ENCODE measurements at regions not wholly inside any gene's neighbourhood (a gene's known extent, or its start where the extent isn't known, plus 50 kb on each side); places are given as distances from the start of the nearest gene placed in this dataset.

DNA sequence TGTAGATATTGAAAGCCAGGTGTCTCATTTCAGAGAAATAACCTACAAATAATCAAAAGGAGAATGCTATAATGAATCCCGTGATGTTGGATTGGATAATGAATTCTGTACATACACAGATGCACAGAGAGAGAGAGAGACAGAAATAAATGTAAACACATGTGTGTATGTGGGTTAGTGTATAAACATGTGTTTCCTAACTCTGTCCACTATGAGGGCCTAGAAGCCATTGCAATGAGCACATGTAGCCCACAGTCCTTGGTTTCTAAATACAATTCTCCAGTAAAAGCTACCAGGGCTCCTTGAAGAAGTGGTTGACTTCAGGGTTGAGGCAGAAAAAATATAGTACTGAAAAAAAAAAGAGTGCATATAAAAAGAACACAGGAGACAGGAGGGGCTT is 109.5 kb downstream of the INHBB start:
- no peak for DNase-seq (ENCODE audit: low spot score)

DNA sequence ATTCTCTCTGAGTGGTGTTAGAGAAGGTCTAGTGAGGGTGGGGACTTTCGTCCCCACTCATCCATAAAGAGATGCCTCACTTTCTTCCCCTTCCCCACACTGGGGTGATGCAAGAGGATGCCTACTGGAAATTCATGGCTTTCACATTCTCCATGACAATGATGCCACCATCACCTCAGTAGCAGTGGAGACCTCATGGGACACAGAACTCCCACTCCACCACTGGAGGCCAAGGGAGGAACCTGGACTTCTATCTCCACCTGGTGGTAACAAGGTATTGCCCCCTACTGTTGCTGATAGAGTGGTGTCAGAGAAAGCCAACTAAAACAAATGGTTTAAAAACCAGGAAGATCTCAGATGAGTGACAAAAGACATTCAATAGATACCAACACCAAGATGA is 110.9 kb downstream of the INHBB start:
- no peak for DNase-seq (ENCODE audit: low spot score)

DNA sequence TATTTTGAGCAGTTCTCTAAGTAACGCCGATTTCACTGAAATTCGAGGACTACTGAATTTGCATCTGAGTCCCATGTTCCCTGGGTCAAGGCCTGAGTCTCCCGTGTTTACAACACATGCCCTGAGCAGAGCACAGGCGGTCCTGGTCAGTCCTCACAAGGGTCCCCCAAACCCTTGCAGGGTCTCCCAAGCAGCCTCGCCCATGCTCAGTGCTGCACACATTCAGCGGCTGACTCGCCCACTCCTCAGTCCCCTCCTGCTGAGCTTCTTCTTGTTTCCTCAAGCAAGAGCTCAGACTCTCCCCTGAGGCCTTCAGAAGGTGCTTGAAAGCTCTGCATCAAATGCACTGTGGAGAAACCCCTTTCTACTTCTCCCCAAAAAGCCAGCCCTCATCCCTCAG is 114.6 kb downstream of the INHBB start:
- no peak for DNase-seq (ENCODE audit: low spot score)

DNA sequence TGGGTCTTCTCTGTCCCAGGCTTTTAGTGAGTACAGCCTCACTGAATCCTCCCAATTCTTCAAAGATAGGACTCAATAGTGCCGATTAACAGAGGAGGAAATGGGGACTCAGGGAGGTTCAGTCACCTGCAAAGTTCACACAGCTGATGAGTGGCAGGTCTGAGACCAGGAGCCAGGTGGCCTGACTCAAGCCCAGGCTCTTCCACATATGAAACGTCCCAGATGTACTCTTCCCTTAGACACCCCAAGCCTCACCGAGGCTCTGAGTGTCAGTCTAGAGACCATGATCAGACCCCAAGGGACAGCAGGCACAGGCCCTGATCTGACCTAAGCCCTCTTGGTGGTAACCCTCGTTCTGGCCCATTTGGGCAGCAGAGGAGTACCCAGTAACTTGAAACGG is 115.2 kb downstream of the INHBB start:
- DNase-seq (ENCODE audit: low spot score) = no peak

DNA sequence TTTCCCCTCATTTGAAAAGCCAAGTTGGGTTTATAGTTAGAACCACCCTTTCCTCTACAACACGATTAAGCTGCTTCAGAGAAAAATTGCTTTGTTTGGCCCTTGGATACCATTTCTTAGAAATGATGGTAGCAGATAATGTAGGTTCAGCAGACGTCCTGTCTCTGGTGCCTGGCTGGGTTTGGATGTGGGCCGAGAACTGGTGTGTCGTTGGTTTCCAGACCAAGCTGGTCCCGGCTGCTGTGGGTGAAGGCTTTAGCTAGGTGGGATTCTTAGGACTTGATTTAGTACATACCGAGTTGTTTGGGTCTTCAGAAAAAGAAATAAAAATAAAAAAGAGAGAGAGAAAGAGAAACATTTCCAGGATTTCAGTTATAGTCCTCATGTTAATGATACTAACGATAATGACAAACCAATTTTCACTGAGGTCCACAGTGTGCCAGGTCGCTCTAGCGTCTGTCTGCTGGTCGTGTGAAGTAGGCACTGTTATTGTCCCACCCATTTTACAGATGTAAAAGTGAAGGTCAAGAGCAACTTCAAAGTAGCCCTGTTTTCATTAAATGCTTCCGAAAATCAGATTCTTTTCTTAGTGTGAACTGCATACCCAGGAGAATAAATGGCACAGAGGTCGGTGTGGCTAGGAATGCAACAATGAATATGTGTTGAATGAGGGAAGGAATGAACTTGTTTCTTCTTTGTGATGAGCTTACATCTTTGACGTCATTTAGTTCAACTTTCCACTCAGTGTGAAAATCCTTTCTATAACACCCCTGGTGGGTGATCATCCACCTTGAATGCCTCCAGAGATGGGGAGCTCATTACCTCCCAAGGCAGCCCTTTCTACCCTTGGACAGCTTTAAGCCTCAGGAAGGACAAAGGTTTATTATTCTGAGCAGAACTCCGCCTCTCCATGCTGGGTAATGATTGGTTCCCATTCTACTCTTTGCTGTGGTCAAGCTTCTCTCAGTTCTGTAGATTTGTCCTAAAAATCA is 115.9 kb downstream of the INHBB start:
- DNase-seq (ENCODE audit: low spot score) = no peak

DNA sequence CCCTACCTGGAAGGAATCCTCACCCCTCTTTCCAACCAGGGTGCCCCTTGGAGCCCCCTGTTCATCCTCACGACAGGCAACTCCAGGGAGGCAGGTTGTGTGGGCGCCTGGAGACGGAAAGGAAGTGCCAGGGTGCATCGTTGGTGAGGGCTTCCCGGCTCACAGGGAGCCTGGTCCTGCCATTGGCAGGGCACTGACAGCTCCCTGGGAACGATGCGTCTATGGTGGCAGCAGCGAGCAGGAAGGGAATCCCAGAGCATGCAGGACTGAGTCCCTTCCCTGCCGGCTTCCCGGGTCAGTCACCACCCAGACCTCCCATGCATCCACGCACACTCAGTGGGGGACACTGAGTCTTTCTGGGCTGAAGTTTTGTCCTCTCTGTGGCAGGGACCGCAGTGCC is 117.6 kb downstream of the INHBB start:
- no peak for DNase-seq (ENCODE audit: low spot score)

DNA sequence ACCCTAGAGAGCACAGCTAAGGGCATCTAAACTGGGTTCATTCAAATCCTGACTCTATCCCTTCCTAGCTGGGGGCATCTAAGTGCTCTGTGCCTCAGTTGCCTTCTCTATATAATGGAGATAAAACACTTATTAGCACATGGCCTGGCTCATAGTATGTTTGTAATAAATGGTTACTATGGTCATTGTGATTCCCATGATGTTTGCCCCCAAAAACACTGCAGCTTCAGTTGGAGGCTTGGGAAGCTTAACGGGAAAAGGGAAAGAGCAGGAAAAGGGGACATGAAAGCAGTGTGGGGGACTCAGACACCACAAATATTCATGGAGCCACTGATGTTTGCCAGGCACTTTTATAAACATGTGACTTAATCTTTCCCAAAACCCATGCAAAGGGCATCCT is 118.1 kb downstream of the INHBB start:
- DNase-seq (ENCODE audit: low spot score) = no peak

DNA sequence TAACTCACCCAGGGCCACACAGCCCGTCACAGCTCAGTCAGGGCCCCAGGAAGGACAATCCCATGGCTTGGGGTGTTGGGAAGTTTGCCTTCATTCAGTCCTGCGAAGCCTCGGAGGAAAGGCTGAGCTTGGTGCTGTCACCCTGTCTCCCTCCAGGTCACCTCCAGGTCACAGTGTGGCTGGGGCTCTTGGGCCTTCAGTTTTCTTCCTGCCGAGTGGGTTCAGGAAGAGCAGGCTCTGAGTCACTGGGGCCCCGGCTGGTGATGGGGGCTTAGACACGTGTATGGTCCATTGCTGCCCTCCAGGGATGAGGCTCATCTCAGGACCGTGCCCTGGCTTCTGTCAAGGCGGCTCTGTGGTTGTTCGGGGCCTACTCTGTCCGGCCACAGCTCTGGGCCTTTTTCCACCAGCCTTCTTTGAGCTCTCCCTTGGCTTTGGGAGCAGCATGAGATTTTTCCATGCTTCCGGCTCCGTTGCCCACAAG is 118.6 kb downstream of the INHBB start:
- DNase-seq (ENCODE audit: low spot score) = no peak

DNA sequence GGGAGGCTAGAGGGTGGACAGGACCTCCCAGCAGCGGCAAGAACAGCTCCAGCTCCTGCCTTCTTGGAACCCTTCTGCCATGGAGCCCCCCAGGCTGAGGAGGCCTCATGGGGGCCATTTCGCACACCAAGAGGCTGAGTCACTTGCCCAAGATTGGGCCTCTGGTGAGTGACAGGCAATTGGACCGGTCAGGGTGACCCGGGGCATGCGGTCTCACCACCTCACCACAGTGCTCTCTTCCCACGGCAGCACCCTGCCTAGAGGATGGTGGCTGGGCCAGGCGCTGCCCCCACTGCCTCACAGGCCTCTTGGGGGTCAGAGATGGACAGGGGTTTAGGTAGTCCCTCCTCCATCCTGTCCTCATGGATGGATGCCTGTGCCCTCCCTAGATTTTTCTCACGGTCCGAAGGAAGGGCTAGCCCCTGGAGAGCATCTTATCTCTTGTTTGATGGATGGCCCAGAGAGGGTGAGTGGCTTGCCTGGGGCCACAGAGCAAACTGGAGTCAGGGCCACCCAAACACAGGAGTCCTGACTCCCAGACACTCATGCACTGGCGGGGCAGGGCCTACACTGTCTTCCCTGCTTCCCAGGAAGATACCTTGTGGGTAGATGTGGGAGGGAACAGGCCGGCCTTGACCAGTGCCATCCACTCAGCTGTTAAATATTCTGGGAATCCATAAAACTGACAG is 119.2 kb downstream of the INHBB start:
- DNase-seq (ENCODE audit: low spot score) = no peak

DNA sequence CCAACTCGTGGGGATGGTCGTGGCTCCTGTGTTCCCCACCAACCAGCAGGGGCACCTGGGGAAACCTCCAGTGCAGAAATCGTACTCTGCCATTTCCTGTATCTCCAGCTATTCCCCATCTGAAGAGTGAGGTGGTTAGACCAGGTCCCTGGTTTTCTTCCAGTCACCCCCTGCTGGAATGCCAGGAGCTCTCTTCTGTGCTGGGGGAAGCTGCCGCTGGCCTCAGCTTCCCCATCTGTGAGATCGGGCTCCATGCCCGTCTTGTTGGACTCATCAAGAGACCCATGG is 119.7 kb downstream of the INHBB start:
- no peak for DNase-seq (ENCODE audit: low spot score)

DNA sequence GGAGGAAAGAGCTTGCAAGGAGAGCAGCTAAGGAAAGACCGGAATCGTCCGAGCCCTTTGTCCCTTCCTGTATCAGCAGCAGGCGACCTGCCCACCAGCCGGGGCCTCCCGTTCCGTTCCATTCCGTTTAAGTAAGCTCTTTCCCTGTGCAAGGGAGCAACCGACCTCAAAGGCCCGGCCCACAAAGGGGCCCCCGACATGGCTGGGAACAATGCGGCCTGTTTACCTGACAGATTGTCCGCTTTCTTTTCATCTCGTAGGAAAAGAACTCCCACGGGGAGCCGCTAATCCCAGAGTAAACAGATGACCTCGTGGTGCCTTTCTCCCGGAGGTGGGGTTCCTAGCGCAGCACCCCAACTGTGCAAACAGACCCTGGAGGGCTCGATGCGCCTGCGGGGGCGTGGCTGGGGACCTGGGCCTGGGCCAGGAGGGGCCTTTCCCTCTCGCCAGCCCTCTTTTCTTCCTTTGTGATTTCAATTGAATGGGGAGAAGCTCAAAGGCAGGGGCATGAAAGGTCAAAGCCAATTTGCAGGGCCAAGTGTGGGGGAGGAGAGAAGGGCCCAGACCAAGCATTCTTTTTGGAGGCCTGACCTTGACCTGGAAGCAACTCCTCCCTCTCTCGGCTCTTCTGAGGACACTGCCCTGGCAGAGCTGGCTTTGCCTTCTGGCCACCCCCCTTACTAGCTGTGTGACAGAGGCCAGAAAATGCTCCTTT is 120.2 kb downstream of the INHBB start:
- DNase-seq (ENCODE audit: low spot score) = no peak

DNA sequence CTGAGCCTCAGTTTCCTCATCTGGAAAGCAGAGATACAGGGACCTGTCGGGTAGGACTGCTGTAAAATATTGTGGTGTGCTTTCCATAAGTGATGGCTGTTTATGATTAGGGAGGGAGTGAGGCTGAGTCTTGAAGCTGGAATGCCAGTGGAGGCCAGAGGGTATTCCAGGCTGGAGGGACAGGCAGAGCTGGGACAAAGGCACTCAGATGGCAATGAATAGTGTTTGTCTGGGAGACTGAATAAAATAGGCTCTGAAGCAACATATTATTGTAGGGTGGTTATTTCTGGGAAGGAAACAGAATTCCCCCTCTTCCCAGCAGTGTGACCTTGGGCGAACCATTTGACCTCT is 120.7 kb downstream of the INHBB start:
- DNase-seq (ENCODE audit: low spot score) = no peak

DNA sequence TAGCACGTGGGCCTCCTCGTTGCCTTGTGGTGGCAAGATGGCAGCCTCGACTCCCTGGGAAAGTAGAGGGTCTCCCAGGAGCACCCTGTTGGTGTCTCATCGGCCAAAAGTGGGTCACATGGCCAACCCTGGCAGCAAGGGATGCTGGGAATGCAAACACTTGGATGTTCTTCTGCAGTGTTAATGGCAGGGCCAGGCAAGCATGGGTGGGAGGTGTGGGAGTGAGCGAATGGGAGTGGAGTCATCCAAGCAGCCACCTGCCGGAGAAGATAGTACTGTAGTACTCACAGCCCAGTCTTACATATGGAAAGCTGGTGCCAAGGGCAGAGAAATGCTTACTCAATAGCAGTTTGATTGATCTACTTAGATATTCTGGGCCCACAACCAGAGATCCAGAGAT is 122.2 kb downstream of the INHBB start:
- DNase-seq (ENCODE audit: low spot score) = no peak

DNA sequence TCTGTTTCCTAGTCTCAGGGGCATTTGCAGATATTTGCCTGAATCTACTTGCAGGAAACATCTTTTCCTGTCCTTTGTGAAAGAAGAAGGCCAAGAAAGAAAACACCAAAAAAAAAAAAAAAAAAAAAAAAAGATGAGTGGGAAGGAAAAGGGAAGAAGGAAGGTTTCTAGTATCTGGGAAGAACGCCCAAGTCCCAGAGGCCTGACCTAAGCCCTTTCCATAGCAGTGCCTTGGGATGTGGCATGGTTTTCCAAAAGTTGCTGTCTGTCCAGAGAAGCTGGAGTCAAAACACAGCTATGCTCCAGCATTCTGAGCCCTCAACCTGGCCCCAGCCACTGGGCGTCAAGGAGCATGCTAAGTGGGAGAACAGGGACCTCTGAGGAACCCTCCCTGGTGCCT is 123.5 kb downstream of the INHBB start:
- no peak for DNase-seq (ENCODE audit: low spot score)

DNA sequence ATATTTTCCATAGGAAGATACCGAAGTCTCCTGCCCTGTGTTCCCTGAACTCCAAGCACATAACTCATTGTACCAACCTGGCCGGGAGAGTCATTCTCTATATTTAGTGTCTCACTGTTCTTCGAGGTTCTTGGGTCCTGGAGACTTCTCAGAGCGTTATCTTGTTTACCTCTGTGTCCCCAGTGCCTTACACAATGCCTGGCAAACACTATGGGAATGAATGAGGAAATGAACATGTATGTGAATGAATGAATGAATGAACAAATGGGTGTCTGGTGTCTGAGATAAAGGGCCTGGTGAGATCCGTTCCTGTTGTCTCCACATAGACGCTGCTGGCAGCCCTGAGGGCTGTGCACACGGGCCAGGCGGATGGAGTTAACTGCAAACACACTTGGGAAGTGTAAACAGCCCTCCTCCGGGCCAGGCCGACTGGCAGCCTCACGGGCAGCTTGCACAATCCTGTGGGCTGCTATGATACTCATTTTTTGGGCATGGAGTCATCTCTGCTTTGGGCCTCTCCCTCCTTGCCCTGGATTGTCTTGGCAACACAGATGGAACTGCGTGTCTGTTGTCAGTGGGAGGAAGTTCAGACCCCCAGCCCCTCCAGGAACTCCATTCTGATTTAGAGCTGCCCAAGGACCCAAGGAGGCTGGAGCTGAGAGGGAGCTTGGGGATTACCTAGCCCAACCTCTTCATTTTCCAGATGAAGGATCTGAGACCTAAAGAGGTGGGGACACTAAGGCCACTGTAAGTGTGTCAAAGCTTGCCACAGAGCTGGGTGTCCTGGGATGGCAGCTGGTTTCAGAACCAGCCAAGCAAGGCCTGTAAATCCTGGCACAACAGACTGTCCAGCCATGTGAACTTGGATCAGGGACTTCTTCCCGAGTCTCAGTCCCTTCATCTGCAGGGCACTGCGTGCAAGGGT is 124.4 kb downstream of the INHBB start:
- no peak for DNase-seq (ENCODE audit: low spot score)

DNA sequence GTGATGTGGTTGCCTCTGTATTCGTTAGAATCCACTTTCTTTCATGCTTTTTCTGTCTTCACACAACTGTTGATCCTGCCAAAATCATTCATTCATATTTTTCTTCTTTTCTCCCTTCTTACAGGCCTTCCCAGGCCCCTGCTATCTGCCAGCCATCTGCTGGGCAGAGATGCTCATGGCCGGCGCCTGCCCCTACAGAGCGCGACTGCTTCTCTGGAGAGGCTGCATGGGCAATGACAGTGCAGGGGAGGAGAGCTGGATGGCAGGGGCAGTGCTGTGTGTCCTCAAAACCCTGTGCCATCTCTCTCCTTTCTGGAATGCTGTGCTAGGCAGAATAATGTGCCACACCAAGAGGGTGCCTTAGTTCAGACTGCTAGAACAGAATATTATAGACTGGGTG is 125.2 kb downstream of the INHBB start:
- no peak for DNase-seq (ENCODE audit: low spot score)

DNA sequence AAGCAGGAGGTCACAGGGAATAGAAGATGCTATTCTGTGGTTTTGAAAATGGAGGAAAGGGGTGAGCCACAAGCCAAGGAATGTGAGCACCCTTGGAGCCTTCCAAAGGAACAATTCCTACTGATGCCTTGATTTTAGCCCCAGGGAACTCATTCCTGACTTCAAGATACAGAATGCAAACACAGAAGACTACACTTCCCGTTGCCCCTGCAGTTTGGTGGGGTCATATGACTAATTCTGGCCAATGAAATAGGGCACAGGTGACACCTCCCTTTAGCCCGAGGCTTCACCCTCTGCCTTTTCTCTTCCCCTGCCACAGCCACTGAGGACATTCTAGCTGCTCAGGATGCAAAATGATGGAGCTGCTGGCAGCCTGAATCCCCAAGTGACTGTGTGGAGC is 126.1 kb downstream of the INHBB start:
- no peak for DNase-seq (ENCODE audit: low spot score)

DNA sequence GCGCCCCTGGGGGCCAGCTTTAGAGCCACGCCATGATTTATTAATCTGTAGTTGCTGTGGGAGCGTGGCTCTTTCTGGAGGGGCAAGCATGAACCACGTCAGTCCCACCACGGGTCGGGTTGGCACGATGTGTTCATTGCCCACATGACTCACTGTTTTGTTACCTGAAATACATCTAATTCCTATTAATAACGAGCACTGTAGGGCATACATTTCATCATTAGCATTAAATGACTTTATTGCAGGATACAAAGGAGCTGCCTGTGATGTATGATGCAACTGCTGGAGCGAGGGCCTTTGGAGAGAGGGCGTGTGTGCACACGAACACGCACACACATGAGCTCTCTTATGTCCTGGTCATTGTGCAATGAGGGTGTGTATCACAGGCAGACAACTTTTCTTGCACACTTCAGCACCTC is 127.0 kb downstream of the INHBB start:
- no peak for DNase-seq (ENCODE audit: low spot score)

DNA sequence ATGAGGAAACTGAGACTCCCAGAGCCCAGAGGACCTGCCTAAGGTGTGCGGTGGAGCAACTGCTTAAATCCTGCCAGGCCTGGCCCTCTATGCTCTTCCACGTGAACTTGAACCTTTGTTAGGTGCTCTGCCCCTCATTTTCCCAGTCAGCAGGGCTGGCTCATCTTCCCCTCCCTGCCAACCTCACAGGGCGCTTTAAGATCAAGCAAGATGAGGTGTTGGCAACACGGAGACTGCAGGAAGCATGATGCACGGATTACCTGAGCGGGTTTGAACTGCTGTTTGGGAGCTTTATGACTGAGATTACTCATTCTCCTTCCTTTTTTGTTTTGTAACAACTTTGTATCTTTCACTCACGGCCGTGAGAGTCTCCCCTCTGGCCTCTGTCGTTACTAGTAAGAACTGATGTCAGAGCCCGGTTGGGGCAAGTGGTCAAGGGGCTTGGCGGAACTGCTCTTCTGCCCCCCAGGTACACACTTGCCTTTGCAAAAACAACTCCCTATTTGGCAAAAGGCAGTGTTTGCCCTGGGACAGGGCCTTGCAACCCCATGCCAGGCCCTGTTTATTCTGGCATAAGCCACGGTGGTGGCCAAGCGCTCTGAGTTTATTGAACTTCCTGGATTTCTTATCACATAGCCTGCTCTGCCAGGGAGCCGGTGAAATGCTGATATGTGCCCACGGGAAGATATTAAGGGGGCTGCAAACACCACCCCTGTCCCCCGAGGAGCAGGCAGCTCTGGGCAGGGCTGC is 127.8 kb downstream of the INHBB start:
- DNase-seq (ENCODE audit: low spot score) = no peak

DNA sequence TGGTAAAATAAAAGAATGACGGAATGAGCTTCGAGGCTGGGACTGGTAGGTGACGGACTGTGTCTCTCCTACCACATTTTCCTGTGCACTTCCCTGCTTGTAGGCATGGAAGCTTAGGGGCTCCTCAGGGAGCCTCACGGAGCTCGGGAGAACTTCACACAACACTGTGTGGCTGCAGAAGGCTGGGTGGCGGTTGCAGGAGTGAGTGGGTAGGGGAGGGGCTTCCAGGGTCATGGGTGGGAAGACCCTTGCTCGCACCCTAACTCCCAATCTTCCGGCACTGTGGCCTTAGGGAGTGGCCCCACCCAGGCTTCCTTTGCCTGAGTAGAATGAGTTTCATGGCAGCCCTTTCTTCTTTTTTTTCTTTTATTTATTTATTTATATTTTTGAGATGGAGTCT is 128.6 kb downstream of the INHBB start:
- DNase-seq (ENCODE audit: low spot score) = no peak

DNA sequence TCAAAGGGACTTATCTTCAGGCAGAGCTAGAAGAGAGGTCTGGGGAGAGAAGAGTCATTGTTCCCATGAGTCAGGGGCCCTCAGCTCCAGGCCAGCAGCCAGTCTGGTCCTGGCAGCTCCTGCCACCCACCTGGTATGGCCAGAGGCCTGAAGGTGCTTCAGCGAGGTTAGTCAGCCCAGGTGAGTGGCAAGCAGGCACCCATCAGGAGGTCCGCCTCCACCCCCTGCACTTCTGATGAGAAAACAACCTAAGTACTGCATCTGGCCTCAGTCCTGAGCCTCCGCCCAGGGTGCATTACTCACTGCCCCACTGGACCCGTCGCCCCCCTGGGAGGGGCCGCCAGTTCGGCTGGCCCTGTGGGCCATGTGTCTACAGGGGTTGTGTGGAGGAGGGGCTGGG is 130.2 kb downstream of the INHBB start:
- DNase-seq (ENCODE audit: low spot score) = no peak
